ENCODE measurements at regions not wholly inside any gene's neighbourhood (a gene's known extent, or its start where the extent isn't known, plus 50 kb on each side); places are given as distances from the start of the nearest gene placed in this dataset.

DNA sequence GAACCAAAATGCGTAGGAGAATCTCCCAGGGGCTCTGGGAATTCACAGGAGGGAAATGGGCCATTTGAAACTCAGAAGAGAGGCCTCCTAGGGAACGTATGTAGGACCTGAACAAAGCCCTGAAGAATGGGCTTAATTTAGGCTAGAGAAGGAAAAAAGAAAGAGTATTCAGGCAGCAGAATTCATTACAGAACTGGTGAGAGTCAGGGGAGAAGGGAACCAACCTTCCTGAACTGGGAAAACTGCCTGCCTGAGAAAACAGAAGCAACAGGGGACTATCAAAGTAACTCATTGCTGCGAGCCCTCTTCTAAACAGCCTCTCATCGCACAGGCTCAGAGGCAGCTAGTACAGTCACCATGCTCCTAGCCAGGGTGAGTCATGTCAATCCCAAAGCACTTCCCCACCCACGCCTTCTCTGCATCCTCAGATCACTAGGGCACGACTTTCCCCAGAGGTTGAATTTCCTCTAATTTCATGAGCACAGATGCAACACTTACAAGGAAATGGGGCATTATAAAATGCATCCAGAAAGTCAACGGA lies 98.1 kb downstream of the ADSS2 start:
- peak; percentile 68 for DNase-seq

DNA sequence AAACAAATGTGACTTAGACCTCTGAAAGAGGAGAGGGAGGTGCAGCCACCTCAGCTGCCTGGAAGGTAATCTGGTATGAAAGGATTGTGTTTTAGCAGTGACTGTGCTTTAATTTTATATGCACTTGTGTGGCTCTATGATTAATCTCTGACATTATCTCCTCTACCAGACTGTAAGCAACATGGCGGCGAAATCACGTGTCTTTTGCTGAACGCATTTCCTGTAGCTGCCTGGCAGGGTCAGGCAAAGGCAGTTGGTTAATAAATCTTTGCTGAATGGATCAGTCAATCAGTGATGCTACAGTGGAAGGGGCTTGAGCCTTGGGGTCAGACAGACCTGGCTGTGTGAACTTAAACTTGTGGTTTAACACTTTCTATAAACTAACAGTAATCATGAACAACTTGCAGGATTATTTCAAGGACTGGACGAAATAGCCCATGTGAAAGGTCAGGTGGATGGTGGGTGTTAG lies 96.9 kb downstream of the ADSS2 start:
- no peak for DNase-seq

DNA sequence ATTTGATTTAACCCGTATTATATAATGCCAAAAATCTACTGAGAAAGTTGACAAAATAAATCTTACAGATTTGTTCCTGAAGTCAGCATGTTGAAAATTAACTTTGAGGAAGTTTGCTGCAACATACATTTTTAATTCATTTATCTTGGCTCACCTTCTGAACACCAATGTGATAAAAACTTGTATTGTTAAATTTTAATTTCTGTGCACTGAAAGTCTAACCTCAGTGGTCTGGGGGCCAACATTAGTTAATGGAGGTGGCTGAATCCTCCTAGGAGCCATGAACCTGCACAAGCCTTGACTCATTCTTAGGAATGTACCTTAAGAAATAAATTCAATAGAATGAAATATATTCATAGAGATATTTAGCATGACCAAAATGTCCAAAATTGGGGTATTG lies 95.3 kb downstream of the ADSS2 start:
- DNase-seq = no peak
